ENCODE measurements at regions not wholly inside any gene's neighbourhood (a gene's known extent, or its start where the extent isn't known, plus 50 kb on each side); places are given as distances from the start of the nearest gene placed in this dataset.

GRCh38 chr6:152854086-152854795 lies 103.6 kb downstream of the VIP start:
- Mint-ChIP-seq H3K4me3 (no peak overlapping the region), H3K4me1 (ENCODE audit: low read depth) (peaks cover 10% of the 10 kb centered on the region; the same call in 1 of the 2 replicates), H3K36me3 (ENCODE audit: low read depth) (no peaks in the 10 kb centered on the region), H3K9me3 (no peaks in the 10 kb centered on the region), H3K27me3 (ENCODE audit: insufficient read depth) (peaks cover 15% of the 10 kb centered on the region), H3K27ac (no peak overlapping the region)
- no peak for DNase-seq
- no peak for TF ChIP-seq CTCF (IDR thresholded peaks at IDR 0.05)

GRCh38 chr6:152858141-152858540 lies 107.5 kb downstream of the VIP start:
- no peak overlapping the region for H3K4me3 Mint-ChIP-seq
- H3K36me3 Mint-ChIP-seq (ENCODE audit: low read depth), result no peaks in the 10 kb centered on the region
- no peak for DNase-seq
- no peaks in the 10 kb centered on the region for H3K9me3 Mint-ChIP-seq
- H3K27me3 Mint-ChIP-seq (ENCODE audit: insufficient read depth), result peaks cover 11% of the 10 kb centered on the region
- TF ChIP-seq CTCF (IDR thresholded peaks at IDR 0.05), result no peak
- no peak overlapping the region for H3K27ac Mint-ChIP-seq
- H3K4me1 Mint-ChIP-seq (ENCODE audit: low read depth), result peaks cover 12% of the 10 kb centered on the region; the same call in 1 of the 2 replicates

- Mint-ChIP-seq H3K27me3 (ENCODE audit: insufficient read depth) (peaks cover 11% of the 10 kb centered on the region), H3K9me3 (no peaks in the 10 kb centered on the region), H3K4me1 (ENCODE audit: low read depth) (peaks cover 12% of the 10 kb centered on the region; the same call in 1 of the 2 replicates), H3K36me3 (ENCODE audit: low read depth) (no peaks in the 10 kb centered on the region), H3K4me3 (peak overlapping the region; percentile 60; the same call in 1 of the 2 replicates), H3K27ac (no peak overlapping the region)
- no peak for DNase-seq
- TF ChIP-seq CTCF (IDR thresholded peaks at IDR 0.05), result no peak
These were observed 108.6 kb downstream of the VIP start for GRCh38 chr6:152859225-152859624.

GRCh38 chr6:152863618-152864326 lies 113.2 kb downstream of the VIP start:
- H3K27me3 Mint-ChIP-seq (ENCODE audit: insufficient read depth), result peaks cover 8% of the 10 kb centered on the region
- no peak overlapping the region for H3K27ac Mint-ChIP-seq
- peaks cover 7% of the 10 kb centered on the region; the same call in 1 of the 2 replicates for H3K4me1 Mint-ChIP-seq (ENCODE audit: low read depth)
- DNase-seq, result peak; percentile 65
- no peak overlapping the region for H3K4me3 Mint-ChIP-seq
- peak; percentile 89 for TF ChIP-seq CTCF (IDR thresholded peaks at IDR 0.05)
- no peaks in the 10 kb centered on the region for H3K9me3 Mint-ChIP-seq
- H3K36me3 Mint-ChIP-seq (ENCODE audit: low read depth), result no peaks in the 10 kb centered on the region

- TF ChIP-seq CTCF (IDR thresholded peaks at IDR 0.05), result no peak
- DNase-seq, result no peak
- Mint-ChIP-seq H3K36me3 (ENCODE audit: low read depth) (no peaks in the 10 kb centered on the region), H3K4me1 (ENCODE audit: low read depth) (peaks cover 6% of the 10 kb centered on the region; the same call in 1 of the 2 replicates), H3K4me3 (no peak overlapping the region), H3K27ac (no peak overlapping the region), H3K9me3 (no peaks in the 10 kb centered on the region), H3K27me3 (ENCODE audit: insufficient read depth) (no peaks in the 10 kb centered on the region; the same call in 1 of the 2 replicates)
These were observed 108.6 kb downstream of the FBXO5 start for GRCh38 chr6:152874267-152874666.
